Nephron progenitor cell (in vitro differentiated cells): ENCODE measurements at regions not wholly inside any gene's neighbourhood (a gene's known extent, or its start where the extent isn't known, plus 50 kb on each side); places are given as distances from the start of the nearest gene placed in this dataset.
A peak's percentile ranks its signal among the peaks of the same experiment; 100 is the strongest.

ENCODE experiments used
- DNase-seq: peaks from one replicate; pipeline ENCODE4 v3.0.0; 2021
- H3K27ac Mint-ChIP-seq: 2 replicates; pipeline ENCODE4 v1.8.0; 2021; ENCODE audit warnings: mild to moderate bottlenecking, moderate library complexity, mixed read lengths
- H3K27me3 Mint-ChIP-seq: 2 replicates; pipeline ENCODE4 v1.8.0; 2021; ENCODE audit warnings: mild to moderate bottlenecking, low read depth, mixed read lengths; ENCODE audit not compliant: poor library complexity
- H3K36me3 Mint-ChIP-seq: 2 replicates; pipeline ENCODE4 v1.8.0; 2021; ENCODE audit warnings: low read depth, mixed read lengths
- H3K4me1 Mint-ChIP-seq: 2 replicates; pipeline ENCODE4 v1.8.0; 2021; ENCODE audit warnings: mixed read lengths
- H3K4me3 Mint-ChIP-seq: 2 replicates; pipeline ENCODE4 v1.8.0; 2021; ENCODE audit warnings: mild to moderate bottlenecking, moderate library complexity, mixed read lengths
- H3K9me3 Mint-ChIP-seq: 2 replicates; pipeline ENCODE4 v1.8.0; 2021; ENCODE audit warnings: mild to moderate bottlenecking, moderate library complexity, mixed read lengths
- CTCF ChIP-seq: fragments of 200-600 bp; sonication (generic); IDR thresholded peaks from 2 replicates; pipeline ENCODE4 v1.5.0; 2021; ENCODE audit warnings: antibody characterized with exemption

GRCh38 chr12:4099276-4099675 lies 174.3 kb upstream of the CCND2 start:
- Mint-ChIP-seq H3K4me1 (no peaks in the 10 kb centered on the region), H3K27me3 (no peaks in the 10 kb centered on the region), H3K4me3 (no peak overlapping the region), H3K9me3 (peaks cover 13% of the 10 kb centered on the region), H3K27ac (no peak overlapping the region), H3K36me3 (no peaks in the 10 kb centered on the region)
- no peak for TF ChIP-seq CTCF
- DNase-seq = no peak

- TF ChIP-seq CTCF = no peak
- peaks cover 67% of the 10 kb centered on the region for H3K4me1 Mint-ChIP-seq
- no peak overlapping the region for H3K4me3 Mint-ChIP-seq
- DNase-seq = no peak
- H3K27ac Mint-ChIP-seq = peak overlapping the region; percentile 90
- H3K27me3 Mint-ChIP-seq = peaks cover 4% of the 10 kb centered on the region
- H3K36me3 Mint-ChIP-seq = no peaks in the 10 kb centered on the region
- peaks cover 6% of the 10 kb centered on the region for H3K9me3 Mint-ChIP-seq
Measured at GRCh38 chr12:4091016-4091743, 182.4 kb upstream of the CCND2 start.

GRCh38 chr12:4089956-4090355 lies 183.6 kb upstream of the CCND2 start:
- H3K4me1 Mint-ChIP-seq = peaks cover 80% of the 10 kb centered on the region
- peak overlapping the region; percentile 98 for H3K27ac Mint-ChIP-seq
- TF ChIP-seq CTCF = no peak
- peaks cover 6% of the 10 kb centered on the region for H3K9me3 Mint-ChIP-seq
- no peaks in the 10 kb centered on the region for H3K36me3 Mint-ChIP-seq
- peak overlapping the region; percentile 34 for H3K4me3 Mint-ChIP-seq
- DNase-seq = no peak
- H3K27me3 Mint-ChIP-seq = peaks cover 4% of the 10 kb centered on the region

GRCh38 chr12:4089121-4089606 lies 184.4 kb upstream of the CCND2 start:
- peak overlapping the region; percentile 100 for H3K27ac Mint-ChIP-seq
- DNase-seq = peak; percentile 57
- H3K27me3 Mint-ChIP-seq = peaks cover 4% of the 10 kb centered on the region
- TF ChIP-seq CTCF = no peak
- H3K9me3 Mint-ChIP-seq = peaks cover 6% of the 10 kb centered on the region
- H3K4me3 Mint-ChIP-seq = peak overlapping the region; percentile 46
- H3K36me3 Mint-ChIP-seq = no peaks in the 10 kb centered on the region
- H3K4me1 Mint-ChIP-seq = peaks cover 88% of the 10 kb centered on the region

GRCh38 chr12:4088451-4088850 lies 185.1 kb upstream of the CCND2 start:
- Mint-ChIP-seq H3K4me1 (peaks cover 88% of the 10 kb centered on the region), H3K9me3 (peaks cover 3% of the 10 kb centered on the region), H3K36me3 (no peaks in the 10 kb centered on the region), H3K27me3 (peaks cover 2% of the 10 kb centered on the region), H3K4me3 (peak overlapping the region; percentile 46), H3K27ac (peak overlapping the region; percentile 100)
- TF ChIP-seq CTCF = no peak
- no peak for DNase-seq

GRCh38 chr12:4086481-4086880 lies 187.1 kb upstream of the CCND2 start:
- H3K4me1 Mint-ChIP-seq = peaks cover 91% of the 10 kb centered on the region
- peaks cover 5% of the 10 kb centered on the region for H3K27me3 Mint-ChIP-seq
- H3K9me3 Mint-ChIP-seq = peaks cover 8% of the 10 kb centered on the region
- no peak for DNase-seq
- no peak for TF ChIP-seq CTCF
- H3K4me3 Mint-ChIP-seq = no peak overlapping the region
- H3K36me3 Mint-ChIP-seq = no peaks in the 10 kb centered on the region
- H3K27ac Mint-ChIP-seq = no peak overlapping the region
